ENCODE measurements at regions not wholly inside any gene's neighbourhood (a gene's known extent, or its start where the extent isn't known, plus 50 kb on each side); places are given as distances from the start of the nearest gene placed in this dataset.

- TF ChIP-seq CTCF (optimal IDR thresholded peaks at IDR 0.05 in 1 of 3, IDR thresholded peaks at IDR 0.05 in 1 of 3, conservative IDR thresholded peaks at IDR 0.05 in 1 of 3; ENCODE audit: extremely low read depth in 1 of 3, insufficient read depth in 2 of 3, low read length in 3 of 3), result no peak
- TF ChIP-seq EZH2 (IDR thresholded peaks at IDR 0.05; ENCODE audit: low read length), result no peak
These were observed 441.6 kb downstream of the SIPA1L2 start for GRCh38 chr1:232188318-232188717.

All from keratinocyte (primary cell).